ENCODE measurements at regions not wholly inside any gene's neighbourhood (a gene's known extent, or its start where the extent isn't known, plus 50 kb on each side); places are given as distances from the start of the nearest gene placed in this dataset.

DNA sequence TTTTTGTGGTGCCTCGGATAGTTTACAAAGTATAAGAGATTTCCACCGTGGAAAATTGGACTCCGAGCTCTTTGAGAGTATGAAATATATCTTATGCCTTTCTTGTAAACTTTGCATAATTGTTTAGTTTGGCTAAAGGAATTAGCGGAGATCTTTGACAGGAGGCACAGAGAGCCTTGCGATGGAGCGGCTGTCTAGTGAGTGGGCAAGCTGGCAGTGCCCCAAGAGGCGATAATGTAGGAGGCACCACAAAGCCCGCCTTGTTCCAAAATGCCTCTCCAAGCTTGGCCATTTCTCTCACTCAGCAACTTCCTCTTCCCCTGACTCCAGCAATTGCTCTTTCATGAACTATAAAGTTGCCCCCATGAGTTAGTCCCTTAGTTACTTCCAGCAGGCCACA lies 270.1 kb upstream of the PRICKLE1 start:
- DNase-seq (ENCODE audit: low spot score), result no peak

DNA sequence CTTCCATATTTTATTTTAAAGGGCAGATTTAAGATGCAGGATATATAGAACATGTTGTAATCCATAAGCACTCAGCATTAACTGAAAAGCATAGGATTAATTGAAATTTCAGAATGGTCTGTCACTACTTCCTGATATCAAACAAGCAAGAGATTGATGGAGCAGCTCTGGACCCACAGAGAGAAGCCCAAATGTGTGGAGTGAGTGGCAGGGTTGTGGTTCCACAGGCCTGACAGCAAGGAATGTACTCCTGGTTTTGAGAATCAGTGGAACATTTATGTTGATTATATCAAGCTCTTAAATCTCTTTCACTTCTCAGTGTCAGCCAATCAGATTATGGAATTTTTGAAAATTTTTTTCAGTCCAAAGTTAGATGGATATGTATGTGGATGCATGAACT lies 267.6 kb upstream of the PRICKLE1 start:
- DNase-seq (ENCODE audit: low spot score), result no peak

DNA sequence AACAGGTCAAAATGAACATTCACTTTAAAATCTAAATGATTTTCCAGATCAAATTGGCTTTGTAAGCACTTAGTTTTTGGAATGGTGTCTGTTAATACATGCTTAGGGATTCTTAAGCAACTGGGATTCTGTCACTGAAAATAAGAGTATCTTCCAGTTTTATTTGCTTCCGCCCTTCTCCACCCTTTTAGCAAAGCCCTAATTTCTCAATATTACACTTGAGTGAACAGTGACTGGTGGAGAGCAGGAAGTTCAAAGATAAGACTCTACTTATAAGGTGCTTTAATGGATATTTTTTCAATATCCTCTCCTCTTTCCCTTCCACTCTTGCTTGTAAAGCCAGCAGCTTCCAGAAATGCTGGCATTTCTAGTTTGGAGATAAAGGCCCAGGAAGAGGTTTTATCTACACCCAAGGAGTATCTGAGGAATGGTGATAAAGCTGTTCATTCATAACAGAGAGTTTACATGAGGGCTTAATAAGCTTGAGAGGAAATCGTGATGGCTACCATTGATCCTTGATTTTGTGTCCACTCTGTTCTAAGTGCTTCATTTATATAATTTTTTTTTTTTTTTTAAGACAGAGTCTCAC lies 265.9 kb upstream of the PRICKLE1 start:
- no peak for DNase-seq (ENCODE audit: low spot score)

- DNase-seq (ENCODE audit: low spot score), result no peak
Observed at GRCh38 chr12:42854826-42855225, 265.3 kb upstream of the PRICKLE1 start.

- no peak for DNase-seq (ENCODE audit: low spot score)
Observed at GRCh38 chr12:42854208-42854607, 264.7 kb upstream of the PRICKLE1 start.

- no peak for DNase-seq (ENCODE audit: low spot score)
Observed at GRCh38 chr12:42853370-42854140, 264.0 kb upstream of the PRICKLE1 start.

DNA sequence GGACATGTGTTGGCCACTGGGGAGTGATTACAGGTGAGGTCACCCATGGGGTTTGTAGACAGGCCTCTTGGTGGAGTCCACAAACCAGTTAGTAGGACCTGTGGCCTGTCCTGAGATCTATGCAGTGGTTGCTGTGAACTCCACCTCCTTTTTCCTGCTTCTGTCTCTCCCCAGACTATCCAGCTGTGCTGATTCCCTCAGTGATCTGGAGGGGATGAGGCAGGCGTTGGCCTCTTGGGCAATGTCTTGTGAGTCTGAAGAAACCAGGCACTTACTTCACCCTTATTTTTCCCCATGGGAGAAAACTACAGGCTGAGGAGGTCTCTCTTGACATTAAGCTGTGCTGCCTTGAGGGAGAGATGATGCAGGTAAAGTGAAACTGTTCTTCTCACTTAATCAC lies 257.2 kb upstream of the PRICKLE1 start:
- no peak for DNase-seq (ENCODE audit: low spot score)

DNA sequence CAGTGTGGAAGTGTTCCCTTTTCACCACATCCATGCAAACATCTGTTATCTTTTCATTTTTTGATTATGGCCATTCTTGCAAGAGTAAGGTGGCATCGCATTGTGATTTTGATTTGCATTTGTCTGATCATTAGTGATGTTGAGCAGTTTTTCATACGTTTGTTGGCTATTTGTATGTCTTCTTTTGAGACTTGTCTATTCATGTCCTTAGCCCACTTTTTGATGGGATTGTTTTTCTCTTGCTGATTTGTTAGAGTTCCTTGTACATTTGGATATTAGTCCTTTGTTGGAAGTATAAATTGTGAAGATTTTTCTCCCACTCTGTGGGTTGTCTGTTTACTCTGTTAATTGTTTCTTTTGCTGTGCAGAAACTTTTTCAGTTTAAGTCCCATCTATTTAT lies 244.5 kb upstream of the PRICKLE1 start:
- no peak for DNase-seq (ENCODE audit: low spot score)

DNA sequence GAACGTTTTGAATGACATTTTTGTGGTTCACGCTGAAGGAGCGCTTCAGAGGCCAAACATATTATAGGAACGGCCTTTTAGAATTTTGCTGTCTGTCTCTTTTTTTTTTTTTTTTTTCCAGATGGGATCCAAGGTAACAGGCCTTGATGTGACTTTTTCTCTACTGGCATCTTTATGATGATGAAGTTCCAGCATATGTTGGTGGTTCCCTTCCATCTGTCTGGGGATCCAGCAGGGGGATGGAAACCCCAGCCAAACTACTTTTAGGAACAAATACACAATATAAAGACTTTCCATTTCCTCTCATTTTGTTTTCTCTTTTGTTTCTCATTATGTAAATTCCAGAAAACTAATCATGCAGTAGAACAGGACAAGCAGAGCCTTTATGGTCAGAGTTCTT lies 239.3 kb upstream of the PRICKLE1 start:
- no peak for DNase-seq (ENCODE audit: low spot score)

GRCh38 chr12:42824327-42824726 lies 234.8 kb upstream of the PRICKLE1 start:
- DNase-seq (ENCODE audit: low spot score), result no peak

GRCh38 chr12:42823679-42824078 lies 234.1 kb upstream of the PRICKLE1 start:
- no peak for DNase-seq (ENCODE audit: low spot score)

DNA sequence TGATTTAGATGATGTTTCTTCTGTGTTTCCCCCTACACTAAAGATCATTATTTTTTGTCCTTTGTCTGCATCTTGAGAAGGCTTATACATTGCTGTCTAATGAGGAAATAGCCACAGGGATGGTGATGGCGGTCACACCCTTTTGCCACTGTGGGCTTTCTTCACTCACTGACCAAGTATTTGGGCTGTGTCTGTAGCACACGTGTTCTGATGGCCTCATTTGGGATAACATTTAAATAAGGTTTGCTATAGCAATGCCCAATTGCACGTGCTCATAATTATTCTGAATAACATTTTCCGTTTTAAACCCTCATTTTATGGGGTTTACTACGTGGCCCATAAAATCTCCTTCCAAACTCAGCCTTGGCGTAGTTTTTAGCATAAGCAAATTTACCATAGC lies 230.3 kb upstream of the PRICKLE1 start:
- no peak for DNase-seq (ENCODE audit: low spot score)

- no peak for DNase-seq (ENCODE audit: low spot score)
Observed at GRCh38 chr12:42815068-42815467, 225.5 kb upstream of the PRICKLE1 start.

- no peak for DNase-seq (ENCODE audit: low spot score)
Observed at GRCh38 chr12:42812871-42813270, 223.3 kb upstream of the PRICKLE1 start.

GRCh38 chr12:42812086-42812485 lies 222.5 kb upstream of the PRICKLE1 start:
- DNase-seq (ENCODE audit: low spot score), result no peak

DNA sequence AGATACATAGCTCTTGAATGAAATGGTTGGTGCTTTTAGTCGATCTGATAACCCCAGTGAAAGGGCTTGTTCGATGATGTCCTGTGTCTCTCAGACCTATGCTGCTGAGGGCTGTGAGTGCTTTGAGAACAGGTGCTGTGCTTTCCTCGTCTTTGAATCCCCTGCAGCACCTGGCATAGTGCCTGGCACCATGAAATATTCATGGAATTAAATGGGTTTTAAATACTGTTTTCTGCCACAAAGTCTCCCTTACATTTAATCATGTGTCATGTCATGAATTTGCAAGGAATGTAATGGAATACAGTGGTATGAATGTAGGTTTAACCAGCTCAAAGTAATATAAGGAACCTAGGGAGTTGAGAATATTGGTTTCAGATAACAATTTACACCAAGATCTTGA lies 220.5 kb upstream of the PRICKLE1 start:
- no peak for DNase-seq (ENCODE audit: low spot score)

DNA sequence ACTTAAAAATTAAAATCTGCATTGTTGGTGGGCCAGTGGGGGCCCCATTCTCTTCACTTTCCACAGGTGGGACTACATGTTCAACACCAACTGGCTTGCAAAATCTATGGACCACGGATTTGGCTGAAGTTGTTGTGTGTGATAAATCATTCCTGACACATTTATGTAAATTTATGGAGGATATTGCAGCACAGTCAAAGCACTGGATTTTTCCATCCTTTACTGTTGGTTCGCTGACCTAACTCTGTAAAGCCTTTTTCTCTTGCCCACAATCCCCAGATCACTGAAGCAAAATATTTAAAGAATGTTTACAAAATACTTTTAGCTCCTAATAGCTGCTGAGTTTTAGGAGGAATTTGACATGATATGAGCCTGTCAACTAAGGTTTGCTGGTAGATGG lies 219.7 kb upstream of the PRICKLE1 start:
- DNase-seq (ENCODE audit: low spot score), result no peak

DNA sequence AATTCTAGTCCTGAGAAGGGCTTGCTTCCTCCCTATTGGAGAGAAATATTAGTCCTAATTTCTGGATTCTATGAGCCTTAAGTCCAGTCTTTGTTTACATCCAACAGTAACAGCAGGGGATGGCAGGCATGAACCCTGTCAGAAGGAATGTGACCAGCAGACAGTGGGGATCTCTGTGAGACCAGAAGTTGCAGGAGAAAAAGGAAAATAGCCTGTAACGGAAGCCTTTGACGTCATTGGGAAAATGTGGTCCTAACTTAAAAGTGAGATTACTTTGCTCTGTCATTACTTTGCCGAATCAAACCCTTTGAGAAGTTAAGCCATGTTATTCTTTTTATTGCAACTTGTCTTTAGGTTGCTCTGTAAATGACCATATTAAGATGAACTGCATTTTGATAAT lies 218.2 kb upstream of the PRICKLE1 start:
- DNase-seq (ENCODE audit: low spot score), result no peak

DNA sequence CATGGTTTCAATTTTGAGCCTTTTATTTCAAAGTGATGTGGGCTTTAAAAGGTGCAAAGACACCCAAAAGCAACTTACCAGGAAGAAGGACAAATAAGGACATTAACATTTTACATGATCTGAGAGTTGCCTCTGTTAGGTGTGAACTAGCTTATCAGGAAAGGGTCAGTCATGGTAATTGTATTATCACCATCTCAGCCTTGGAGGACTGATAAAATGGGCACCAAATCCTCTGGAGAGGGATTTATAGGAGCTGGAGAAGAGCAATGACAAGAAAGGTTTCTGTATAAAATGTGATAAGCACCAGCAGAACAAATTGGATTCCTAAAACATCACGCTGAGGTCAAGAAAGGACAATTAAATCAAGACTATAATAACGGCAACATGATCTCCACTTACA lies 217.7 kb upstream of the PRICKLE1 start:
- no peak for DNase-seq (ENCODE audit: low spot score)

DNA sequence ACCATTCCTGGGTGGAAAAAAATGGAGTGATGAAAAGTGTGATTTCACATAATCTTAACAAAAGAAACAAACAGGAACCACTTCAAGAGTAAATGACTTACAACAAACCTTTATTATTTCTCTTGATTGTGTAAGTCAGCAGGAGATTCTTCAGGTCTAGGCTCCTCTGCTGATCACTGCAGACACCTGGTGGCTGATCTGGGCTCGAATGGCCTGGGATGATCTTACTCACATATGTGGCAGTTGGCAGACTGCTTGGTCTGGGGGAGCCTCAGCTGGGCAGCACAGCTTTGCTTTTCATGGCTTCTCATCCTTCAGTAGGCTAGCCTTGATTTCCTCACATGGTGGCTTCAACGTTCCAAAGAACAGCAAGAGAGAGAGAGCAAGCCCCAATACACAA lies 215.4 kb upstream of the PRICKLE1 start:
- DNase-seq (ENCODE audit: low spot score), result no peak

GRCh38 chr12:42802785-42803189 lies 213.2 kb upstream of the PRICKLE1 start:
- no peak for DNase-seq (ENCODE audit: low spot score)

GRCh38 chr12:42801271-42801670 lies 211.7 kb upstream of the PRICKLE1 start:
- DNase-seq (ENCODE audit: low spot score), result no peak

GRCh38 chr12:42799966-42800365 lies 210.4 kb upstream of the PRICKLE1 start:
- no peak for DNase-seq (ENCODE audit: low spot score)

DNA sequence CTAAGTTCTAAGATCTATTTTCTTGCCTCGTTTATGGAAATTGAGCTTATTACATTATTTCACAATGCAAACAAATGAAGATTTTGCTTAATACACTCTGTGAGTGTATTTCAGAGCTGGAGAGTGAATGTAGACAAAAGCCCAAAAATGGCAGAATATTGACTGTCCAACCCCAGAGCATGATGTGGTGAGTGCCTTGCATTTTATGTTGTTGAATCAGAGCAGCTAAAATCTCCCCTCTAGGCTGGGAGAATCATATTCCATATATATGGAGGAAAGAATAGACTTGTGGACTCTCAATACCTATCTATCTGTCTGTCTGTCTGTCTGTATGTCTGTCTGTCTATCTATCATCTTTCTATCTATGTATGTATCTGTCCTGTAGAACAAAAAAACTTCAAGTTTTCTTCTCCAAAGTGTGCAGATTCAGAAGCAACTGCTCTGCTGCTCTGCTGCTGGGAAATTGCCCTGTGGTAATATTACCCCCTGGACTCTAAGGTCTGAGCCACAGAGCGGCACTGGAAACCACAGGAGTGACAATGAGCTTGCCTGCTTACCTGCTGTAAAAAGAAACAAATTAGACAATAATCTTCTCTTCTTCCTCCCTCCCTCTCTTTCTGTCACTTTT lies 209.4 kb upstream of the PRICKLE1 start:
- no peak for DNase-seq (ENCODE audit: low spot score)
